GM13976 (cell line): ENCODE measurements at regions not wholly inside any gene's neighbourhood (a gene's known extent, or its start where the extent isn't known, plus 50 kb on each side); places are given as distances from the start of the nearest gene placed in this dataset.
"Not testable (repeated sequence)": the region's sequence is repeated elsewhere in the genome, so short reads cannot be mapped to it uniquely, and the experiment has no call there.

Experiments
- DNase-seq: peaks from one replicate; pipeline ENCODE4 v3.0.0; 2012; ENCODE audit warnings: low spot score
- CTCF ChIP-seq: IDR thresholded peaks from 2 replicates; pipeline ENCODE4 v1.5.1; 2012; ENCODE audit warnings: borderline replicate concordance, mild to moderate bottlenecking; ENCODE audit not compliant: insufficient read depth; ENCODE audit errors: extremely low read depth, missing control alignments, control extremely low read depth
- in situ Hi-C: fragments of 300-500 bp; cut with MboI; formaldehyde crosslinking; loops from one replicate; pipeline ENCODE4 v1.12.0; 2022; ENCODE audit warnings: low sequenced_read_pairs, mixed read lengths, inconsistent platforms; ENCODE audit not compliant: unreplicated experiment

GRCh38 chr4:38534344-38535045 lies 129.5 kb upstream of the KLF3 start:
- in situ Hi-C loops: no loop called here
- no peak for DNase-seq
- no peak for TF ChIP-seq CTCF

GRCh38 chr4:38535071-38535470 lies 128.9 kb upstream of the KLF3 start:
- in situ Hi-C loops, DNase-seq: not testable (repeated sequence)

- TF ChIP-seq CTCF: no peak
Observed at GRCh38 chr4:38535717-38536116, 128.3 kb upstream of the KLF3 start.

GRCh38 chr4:38536716-38537115 lies 127.3 kb upstream of the KLF3 start:
- TF ChIP-seq CTCF: no peak
- no peak for DNase-seq
- in situ Hi-C loops: no loop called here

More at GRCh38 chr4:38535717-38536116, 128.3 kb upstream of the KLF3 start:
- in situ Hi-C loops: no loop called here
- DNase-seq: no peak

- in situ Hi-C loops: no loop called here
- DNase-seq: no peak
- no peak for TF ChIP-seq CTCF
Observed at GRCh38 chr4:38537666-38538065, 126.3 kb upstream of the KLF3 start.

- in situ Hi-C loops: no loop called here
- TF ChIP-seq CTCF: no peak
- DNase-seq: no peak
Observed at GRCh38 chr4:38538517-38538916, 125.5 kb upstream of the KLF3 start.

GRCh38 chr4:38539501-38539900 lies 124.5 kb upstream of the KLF3 start:
- no peak for TF ChIP-seq CTCF
- in situ Hi-C loops: no loop called here
- no peak for DNase-seq
